HepG2 (cell line): ENCODE measurements at regions not wholly inside any gene's neighbourhood (a gene's known extent, or its start where the extent isn't known, plus 50 kb on each side); places are given as distances from the start of the nearest gene placed in this dataset.

ENCODE experiments used
- ATAC-seq: fragments of 200-7000 bp; cut with Tn5 transposase; 3 replicates; pipeline ENCODE4 v1.9.1; 2020; ENCODE audit warnings: mild to moderate bottlenecking, moderate library complexity
- BruUV-seq: library from RNA; stranded (reverse); fragments of 400-500 nt; replicated peaks from 2 replicates; lab custom pipeline; 2021; lab: Mats Ljungman, UMichigan
- CTCF ChIA-PET: fragments of 300-600 bp; formaldehyde crosslinking; extraction: SDS; loops from one replicate; lab custom pipeline; 2021; ENCODE audit warnings: low total read pairs, inconsistent platforms, low intra/inter-chr PET ratio; lab: Yijun Ruan, JAX
- POLR2A ChIA-PET: fragments of 350-600 bp; sonication (Branson Sonifier 250); formaldehyde crosslinking; loops from one replicate; lab custom pipeline; 2020; ENCODE audit warnings: antibody characterized with exemption, inconsistent platforms; lab: Yijun Ruan, JAX
- DNase-seq: peaks from one replicate; pipeline ENCODE4 v3.0.0-alpha.2; 2015; ENCODE audit warnings: low spot score
- FAIRE-seq: peaks from 3 replicates; lab custom pipeline; 2011; peaks lifted over from hg19 to GRCh38; lab: Jason Lieb, UNC
- H2AFZ ChIP-seq: one replicate; pipeline ENCODE4 v1.6.1; 2011; ENCODE audit warnings: low read length, inconsistent platforms
- H3K27ac ChIP-seq: fragments of 300-600 bp; 3 replicates; pipeline ENCODE4 v1.8.0; 2011; ENCODE audit warnings: mixed run types, mild to moderate bottlenecking, mixed read lengths, low read length, inconsistent platforms; ENCODE audit not compliant: insufficient read depth; ENCODE audit errors: extremely low read length
- H3K27me3 ChIP-seq, 2 experiments: fragments of 200-600 bp in 1 of 2; 2 replicates in 1 of 2; 3 replicates in 1 of 2; pipeline versions ENCODE4 v1.6.0 to v1.8.0; 2011; ENCODE audit warnings: low read length in 2 of 2, mild to moderate bottlenecking in 2 of 2, moderate library complexity in 2 of 2, inconsistent platforms in 1 of 2; ENCODE audit not compliant: insufficient read depth in 2 of 2, control insufficient read depth in 1 of 2
- H3K36me3 ChIP-seq, 2 experiments: fragments of 200-600 bp in 1 of 2; replicated peaks in 1 of 2; 2 replicates in 1 of 2; 3 replicates in 1 of 2; pipeline versions ENCODE4 v1.5.1 to v1.8.0; 2011; ENCODE audit warnings: low read length in 2 of 2, inconsistent platforms in 1 of 2; ENCODE audit not compliant: insufficient read depth in 2 of 2, control insufficient read depth in 1 of 2
- H3K4me1 ChIP-seq: 2 replicates; pipeline ENCODE4 v1.5.1; 2012; ENCODE audit warnings: low read length, inconsistent platforms; ENCODE audit not compliant: insufficient read depth
- H3K4me2 ChIP-seq: 2 replicates; pipeline ENCODE4 v1.6.0; 2011; ENCODE audit warnings: low read depth, low read length, inconsistent platforms
- H3K4me3 ChIP-seq, 3 experiments: fragments of 200-600 bp in 1 of 3; sonication (generic), shearing (Covaris generic) in 1 of 3; replicated peaks in 1 of 3; 2 replicates each; pipeline ENCODE4 v1.5.1; 2011 to 2016; ENCODE audit warnings: low read length in 3 of 3, inconsistent platforms in 2 of 3, low read depth in 2 of 3, mild to moderate bottlenecking in 2 of 3, control low read depth in 1 of 3, mixed read lengths in 1 of 3; ENCODE audit not compliant: insufficient read depth in 1 of 3
- H3K79me2 ChIP-seq: one replicate; pipeline ENCODE4 v1.6.1; 2011; ENCODE audit warnings: low read length, inconsistent platforms; ENCODE audit not compliant: insufficient read depth
- H3K9ac ChIP-seq: 2 replicates; pipeline ENCODE4 v1.6.0; 2011; ENCODE audit warnings: mild to moderate bottlenecking, low read depth, low read length, inconsistent platforms; ENCODE audit not compliant: insufficient read depth
- H3K9me3 ChIP-seq: 2 replicates; pipeline ENCODE4 v1.5.1; 2012; ENCODE audit warnings: mild to moderate bottlenecking, low read length
- H4K20me1 ChIP-seq: 2 replicates; pipeline ENCODE4 v1.6.0; 2011; ENCODE audit warnings: inconsistent platforms, mild to moderate bottlenecking, low read length, moderate library complexity; ENCODE audit not compliant: insufficient read depth
- ADNP ChIP-seq: sonication (generic); formaldehyde crosslinking; IDR thresholded peaks from 2 replicates; pipeline ENCODE4 v1.4.0; 2020; ENCODE audit warnings: missing genetic modification reagents
- DDIT3 ChIP-seq: sonication (generic); formaldehyde crosslinking; IDR thresholded peaks from 2 replicates; pipeline ENCODE4 v1.4.0; 2020; ENCODE audit warnings: mild to moderate bottlenecking, missing genetic modification reagents
- DNMT3B ChIP-seq: conservative IDR thresholded peaks from 2 replicates; pipeline ENCODE4 v1.6.1; 2016; ENCODE audit warnings: missing biosample characterization, control low read depth
- FOXM1 ChIP-seq: sonication (generic); formaldehyde crosslinking; IDR thresholded peaks from 2 replicates; pipeline ENCODE4 v1.5.0; 2020; ENCODE audit warnings: missing genetic modification reagents
- HOXA5 ChIP-seq: sonication (generic); formaldehyde crosslinking; IDR thresholded peaks from 2 replicates; pipeline ENCODE4 v1.4.0; 2020; ENCODE audit warnings: missing genetic modification reagents
- PAX8 ChIP-seq: sonication (generic); formaldehyde crosslinking; IDR thresholded peaks from 2 replicates; pipeline ENCODE4 v1.8.0; 2022; ENCODE audit warnings: mild to moderate bottlenecking, missing genetic modification reagents, borderline replicate concordance
- RBFOX2 ChIP-seq: fragments of 200-400 bp; formaldehyde crosslinking; IDR thresholded peaks from 2 replicates; pipeline ENCODE4 v1.6.1; 2017; ENCODE audit warnings: low read depth, mild to moderate bottlenecking, low read length
- REPIN1 ChIP-seq: sonication (generic); formaldehyde crosslinking; IDR thresholded peaks from 2 replicates; pipeline ENCODE4 v1.8.0; 2022; ENCODE audit warnings: missing genetic modification reagents, low read depth, mild to moderate bottlenecking, borderline replicate concordance
- RFX3 ChIP-seq: IDR thresholded peaks from 2 replicates; pipeline ENCODE4 v1.6.1; 2016; ENCODE audit warnings: missing biosample characterization, missing genetic modification reagents
- SKI ChIP-seq: fragments of 450-650 bp; IDR thresholded peaks from one replicate; pipeline ENCODE4 v1.6.1; 2018; ENCODE audit warnings: mild to moderate bottlenecking; ENCODE audit not compliant: partially characterized antibody
- TSC22D2 ChIP-seq: sonication (generic); formaldehyde crosslinking; IDR thresholded peaks from 2 replicates; pipeline ENCODE4 v1.5.1; 2020; ENCODE audit warnings: missing genetic modification reagents, mild to moderate bottlenecking, borderline replicate concordance
- ZFP36L1 ChIP-seq: sonication (generic); formaldehyde crosslinking; IDR thresholded peaks from 2 replicates; pipeline ENCODE4 v1.8.0; 2022; ENCODE audit warnings: mild to moderate bottlenecking, missing genetic modification reagents, moderate library complexity
- ZNF768 ChIP-seq: sonication (generic); formaldehyde crosslinking; IDR thresholded peaks from 2 replicates; pipeline ENCODE4 v1.4.0; 2020; ENCODE audit warnings: missing genetic modification reagents
- WGBS: methylation state at CpG from one replicate; pipeline ENCODE4 v1.1.6; 2017; ENCODE audit warnings: low lambda C conversion rate; 5-methylcytosine and 5-hydroxymethylcytosine counted together
- in situ Hi-C: cut with HindIII; loops from 2 replicates; pipeline ENCODE4 v1.10.0; 2017; ENCODE audit warnings: low pct_unique_long_range_greater_than_20kb; ENCODE audit not compliant: extremely low pct_ligation_motif_present
- intact Hi-C: fragments of 100-400 bp; cut with micrococcal nuclease; formaldehyde crosslinking; loops from one replicate; pipeline ENCODE4 v1.10.0; 2022; ENCODE audit not compliant: unreplicated experiment
- TF ChIP-seq, protein P1 (sequence below): sonication (generic); formaldehyde crosslinking; IDR thresholded peaks from 2 replicates; pipeline ENCODE4 v1.4.0; 2020; ENCODE audit warnings: mild to moderate bottlenecking, missing genetic modification reagents
- TF ChIP-seq, protein P2 (sequence below): sonication (generic); formaldehyde crosslinking; IDR thresholded peaks from 2 replicates; pipeline ENCODE4 v1.8.1; 2023; ENCODE audit warnings: mild to moderate bottlenecking, missing genetic modification reagents, borderline replicate concordance
- TF ChIP-seq, protein P3 (sequence below): sonication (generic); formaldehyde crosslinking; IDR thresholded peaks from 2 replicates; pipeline ENCODE4 v1.5.0; 2020; ENCODE audit warnings: mild to moderate bottlenecking, low read depth, missing genetic modification reagents, borderline replicate concordance
- TF ChIP-seq, protein P4 (sequence below): sonication (generic); formaldehyde crosslinking; IDR thresholded peaks from 2 replicates; pipeline ENCODE4 v1.4.0; 2020; ENCODE audit warnings: missing genetic modification reagents

GRCh38 chr3:71850654-71851053 is 65.7 kb upstream of the PROK2 start:
- no peak overlapping the region for H3K9ac ChIP-seq
- no peak for ATAC-seq
- H3K79me2 ChIP-seq: no peaks in the 10 kb centered on the region
- no peaks in the 10 kb centered on the region for H3K4me1 ChIP-seq
- FAIRE-seq: no peak
- H3K27ac ChIP-seq: no peak overlapping the region
- BruUV-seq: no TSS peak
- H3K4me2 ChIP-seq: no peak overlapping the region
- H4K20me1 ChIP-seq: no peaks in the 10 kb centered on the region
- no peak overlapping the region for H2AFZ ChIP-seq
- CTCF ChIA-PET: no interaction called here
- intact Hi-C loops (no loop called here), in situ Hi-C loops (no loop called here)
- H3K27me3 ChIP-seq: peaks cover 0 to 14% of the 10 kb centered on the region in 2 experiments; a peak in 1 of 5 replicates
- H3K9me3 ChIP-seq: no peaks in the 10 kb centered on the region
- POLR2A ChIA-PET: no interaction called here
- no peaks in the 10 kb centered on the region for H3K36me3 ChIP-seq
- WGBS: 0% methylated on average over 1 of the region's 1 CpG
- no peak for DNase-seq
- no peak overlapping the region for H3K4me3 ChIP-seq
- TF ChIP-seq, protein P1, sequence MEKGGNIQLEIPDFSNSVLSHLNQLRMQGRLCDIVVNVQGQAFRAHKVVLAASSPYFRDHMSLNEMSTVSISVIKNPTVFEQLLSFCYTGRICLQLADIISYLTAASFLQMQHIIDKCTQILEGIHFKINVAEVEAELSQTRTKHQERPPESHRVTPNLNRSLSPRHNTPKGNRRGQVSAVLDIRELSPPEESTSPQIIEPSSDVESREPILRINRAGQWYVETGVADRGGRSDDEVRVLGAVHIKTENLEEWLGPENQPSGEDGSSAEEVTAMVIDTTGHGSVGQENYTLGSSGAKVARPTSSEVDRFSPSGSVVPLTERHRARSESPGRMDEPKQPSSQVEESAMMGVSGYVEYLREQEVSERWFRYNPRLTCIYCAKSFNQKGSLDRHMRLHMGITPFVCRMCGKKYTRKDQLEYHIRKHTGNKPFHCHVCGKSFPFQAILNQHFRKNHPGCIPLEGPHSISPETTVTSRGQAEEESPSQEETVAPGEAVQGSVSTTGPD (CRISPR knock-in tag): no peak
- no peak for TF ChIP-seq ZNF768 (CRISPR knock-in tag)
- TF ChIP-seq ZFP36L1: no peak
- TF ChIP-seq RBFOX2: no peak

DNA sequence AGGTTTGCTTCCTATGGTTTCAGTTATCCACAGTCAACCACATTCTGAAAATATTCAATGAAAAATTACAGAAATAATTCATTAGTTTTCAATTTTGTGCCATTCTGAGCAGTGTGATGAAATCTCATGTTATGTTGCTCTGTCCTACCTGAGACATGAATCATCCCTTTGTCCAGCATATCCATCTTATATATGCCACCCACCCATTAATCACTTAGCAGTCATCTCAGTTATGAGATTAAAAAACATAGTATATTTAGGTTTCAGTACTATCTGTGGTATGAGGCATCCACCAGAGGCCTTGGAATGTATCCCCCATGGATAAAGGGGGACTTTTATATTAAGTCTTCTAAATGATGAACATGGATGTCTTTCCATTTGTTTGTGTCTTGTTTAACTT is 64.7 kb upstream of the PROK2 start:
- intact Hi-C loops: no loop called here
- no peak overlapping the region for H2AFZ ChIP-seq
- no peaks in the 10 kb centered on the region for H4K20me1 ChIP-seq
- H3K79me2 ChIP-seq: no peaks in the 10 kb centered on the region
- in situ Hi-C loops: no loop called here
- CTCF ChIA-PET: no interaction called here
- H3K36me3 ChIP-seq: no peaks in the 10 kb centered on the region
- ATAC-seq: no peak
- H3K27ac ChIP-seq: no peak overlapping the region
- no peak overlapping the region for H3K9ac ChIP-seq
- POLR2A ChIA-PET: no interaction called here
- DNase-seq: no peak
- BruUV-seq: no TSS peak
- no peak for FAIRE-seq
- no peak overlapping the region for H3K4me3 ChIP-seq
- no peaks in the 10 kb centered on the region for H3K4me1 ChIP-seq
- H3K4me2 ChIP-seq: no peak overlapping the region
- H3K27me3 ChIP-seq: peaks cover 0 to 12% of the 10 kb centered on the region in 2 experiments; a peak in 1 of 5 replicates
- no peaks in the 10 kb centered on the region for H3K9me3 ChIP-seq
- TF ChIP-seq TSC22D2 (CRISPR knock-in tag): no peak
- no peak for TF ChIP-seq RFX3
- TF ChIP-seq SKI: no peak
- TF ChIP-seq FOXM1: no peak
- no peak for TF ChIP-seq ADNP
- TF ChIP-seq HOXA5: no peak
- TF ChIP-seq, protein P2, sequence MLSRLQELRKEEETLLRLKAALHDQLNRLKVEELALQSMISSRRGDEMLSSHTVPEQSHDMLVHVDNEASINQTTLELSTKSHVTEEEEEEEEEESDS: no peak
- TF ChIP-seq PAX8: no peak
- TF ChIP-seq, protein P3, sequence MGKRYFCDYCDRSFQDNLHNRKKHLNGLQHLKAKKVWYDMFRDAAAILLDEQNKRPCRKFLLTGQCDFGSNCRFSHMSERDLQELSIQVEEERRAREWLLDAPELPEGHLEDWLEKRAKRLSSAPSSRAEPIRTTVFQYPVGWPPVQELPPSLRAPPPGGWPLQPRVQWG: no peak
- TF ChIP-seq, protein P4, sequence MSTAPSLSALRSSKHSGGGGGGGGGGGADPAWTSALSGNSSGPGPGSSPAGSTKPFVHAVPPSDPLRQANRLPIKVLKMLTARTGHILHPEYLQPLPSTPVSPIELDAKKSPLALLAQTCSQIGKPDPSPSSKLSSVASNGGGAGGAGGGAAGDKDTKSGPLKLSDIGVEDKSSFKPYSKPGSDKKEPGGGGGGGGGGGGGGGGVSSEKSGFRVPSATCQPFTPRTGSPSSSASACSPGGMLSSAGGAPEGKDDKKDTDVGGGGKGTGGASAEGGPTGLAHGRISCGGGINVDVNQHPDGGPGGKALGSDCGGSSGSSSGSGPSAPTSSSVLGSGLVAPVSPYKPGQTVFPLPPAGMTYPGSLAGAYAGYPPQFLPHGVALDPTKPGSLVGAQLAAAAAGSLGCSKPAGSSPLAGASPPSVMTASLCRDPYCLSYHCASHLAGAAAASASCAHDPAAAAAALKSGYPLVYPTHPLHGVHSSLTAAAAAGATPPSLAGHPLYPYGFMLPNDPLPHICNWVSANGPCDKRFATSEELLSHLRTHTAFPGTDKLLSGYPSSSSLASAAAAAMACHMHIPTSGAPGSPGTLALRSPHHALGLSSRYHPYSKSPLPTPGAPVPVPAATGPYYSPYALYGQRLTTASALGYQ (CRISPR knock-in tag): no peak
- no peak for TF ChIP-seq REPIN1 (CRISPR knock-in tag)
- TF ChIP-seq DNMT3B (CRISPR knock-in tag): no peak
- TF ChIP-seq DDIT3 (CRISPR knock-in tag): no peak
